Occipital lobe (tissue), 1 donor: ENCODE measurements at regions not wholly inside any gene's neighbourhood (a gene's known extent, or its start where the extent isn't known, plus 50 kb on each side); places are given as distances from the start of the nearest gene placed in this dataset.
"Not testable (repeated sequence)": the region's sequence is repeated elsewhere in the genome, so short reads cannot be mapped to it uniquely, and the experiment has no call there.

Experiments
- DNase-seq: peaks from one replicate; lab custom pipeline; 2025; lab: John Stamatoyannopoulos, UW

- DNase-seq: not testable (repeated sequence)
Measured at GRCh38 chr4:68720723-68721122, 50.3 kb upstream of the UGT2B15 start.

DNA sequence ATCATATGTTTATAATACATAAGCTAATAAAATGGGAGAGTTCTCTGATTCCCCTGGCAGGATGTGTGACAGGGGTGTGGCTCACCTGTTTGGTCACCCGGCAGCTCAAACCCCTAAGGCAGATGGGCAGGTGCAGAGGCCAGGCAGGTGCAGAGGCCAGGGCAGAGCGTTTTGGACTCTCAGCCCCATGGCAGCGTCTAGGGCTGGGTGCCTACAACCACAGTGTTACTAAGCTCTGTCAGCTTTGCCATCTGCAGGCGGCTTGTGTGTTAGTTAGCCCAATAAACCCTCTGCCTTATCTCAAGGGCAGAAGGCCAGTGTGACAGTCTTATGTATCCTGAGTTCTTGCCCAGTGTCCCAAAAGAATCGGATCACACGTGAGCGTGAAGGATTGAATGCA is 54.0 kb upstream of the UGT2B15 start:
- DNase-seq: no peak

GRCh38 chr4:68724922-68725321 is 54.5 kb upstream of the UGT2B15 start:
- peak; percentile 0 for DNase-seq

- DNase-seq: no peak
Measured at GRCh38 chr4:68732653-68733466, 62.4 kb upstream of the UGT2B15 start.

DNA sequence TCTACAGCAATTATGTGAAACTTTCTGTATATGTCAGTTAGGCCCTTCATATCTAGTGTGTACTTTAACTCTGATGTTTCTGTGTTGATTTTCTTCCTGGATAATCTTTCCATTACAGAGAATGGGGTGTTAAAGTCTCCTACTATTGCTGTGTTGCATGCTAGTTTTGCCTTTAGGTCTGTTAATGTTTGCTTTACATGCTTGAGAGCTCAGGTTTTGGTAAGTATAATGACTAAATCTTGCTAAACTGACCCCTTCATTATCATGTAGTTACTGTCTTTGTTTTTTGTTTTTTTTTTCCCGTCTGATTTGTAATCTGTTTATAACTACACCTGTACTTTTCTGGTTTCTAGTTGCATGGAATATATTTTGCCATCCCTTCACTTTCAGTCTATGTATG is 63.6 kb upstream of the UGT2B15 start:
- no peak for DNase-seq

- DNase-seq: no peak
Measured at GRCh38 chr4:68735106-68735505, 64.7 kb upstream of the UGT2B15 start.

DNA sequence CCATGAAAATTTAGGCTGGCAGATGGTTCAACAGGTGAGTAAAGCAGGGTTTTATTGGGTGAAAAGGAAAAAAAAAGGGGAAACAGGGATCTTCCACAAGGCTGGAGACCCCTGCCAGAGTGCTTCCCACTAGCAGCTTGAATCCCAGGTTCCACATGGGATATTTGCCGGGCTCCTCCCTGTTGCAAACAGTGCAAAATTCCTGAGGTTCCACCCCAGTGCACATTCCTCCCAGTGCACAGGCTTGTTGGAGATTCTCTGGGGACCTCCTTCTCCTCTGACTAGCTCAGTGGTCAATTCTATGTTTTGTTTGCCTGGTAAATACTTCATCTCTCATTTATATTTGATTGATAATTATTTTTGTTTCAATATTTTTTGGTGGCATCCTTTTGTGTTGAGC is 66.4 kb upstream of the UGT2B15 start:
- DNase-seq: no peak

DNA sequence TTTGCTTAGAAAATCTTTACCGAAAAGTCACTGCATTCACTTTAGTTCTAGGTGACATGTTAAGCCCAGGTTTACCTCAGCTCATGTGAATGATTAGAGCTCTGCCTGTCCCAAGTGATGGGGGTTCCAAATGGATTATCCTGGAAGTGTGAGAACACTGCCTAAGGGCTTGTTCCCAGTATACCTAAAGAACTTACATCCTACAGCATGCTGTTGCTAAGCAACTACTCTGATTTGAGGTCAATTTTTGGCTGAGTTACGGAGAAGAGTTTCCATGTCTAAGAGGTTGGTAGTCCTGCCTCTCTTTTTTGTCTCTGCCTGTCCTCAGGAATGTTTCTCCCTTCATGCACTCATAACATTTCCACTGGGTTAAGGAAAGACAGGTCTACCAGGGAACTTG is 67.6 kb upstream of the UGT2B15 start:
- no peak for DNase-seq

- no peak for DNase-seq
Measured at GRCh38 chr4:68744368-68744767, 71.4 kb upstream of the UGT2B10 start.

- no peak for DNase-seq
Measured at GRCh38 chr4:68748181-68748991, 67.4 kb upstream of the UGT2B10 start.

DNA sequence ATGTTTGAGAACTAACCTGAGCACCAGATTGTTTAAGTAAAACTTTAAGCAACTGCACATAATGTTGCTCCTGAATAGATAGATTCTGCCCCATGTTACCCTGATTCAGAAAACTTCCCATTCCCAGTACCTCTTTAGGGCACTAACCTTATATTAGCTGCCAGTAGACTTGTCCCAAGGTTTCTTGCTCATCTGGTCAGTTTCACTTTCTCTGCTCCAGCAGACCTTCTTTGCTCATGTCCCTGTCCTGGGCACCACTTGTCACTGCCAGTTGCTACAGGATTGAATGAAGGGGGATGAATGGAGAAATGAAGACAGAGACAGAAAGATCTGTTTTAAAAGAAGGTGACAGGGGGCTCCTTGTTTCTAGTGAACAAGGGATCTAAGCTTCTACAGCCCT is 65.2 kb upstream of the UGT2B10 start:
- no peak for DNase-seq

- no peak for DNase-seq
Measured at GRCh38 chr4:68751138-68751537, 64.7 kb upstream of the UGT2B10 start.

DNA sequence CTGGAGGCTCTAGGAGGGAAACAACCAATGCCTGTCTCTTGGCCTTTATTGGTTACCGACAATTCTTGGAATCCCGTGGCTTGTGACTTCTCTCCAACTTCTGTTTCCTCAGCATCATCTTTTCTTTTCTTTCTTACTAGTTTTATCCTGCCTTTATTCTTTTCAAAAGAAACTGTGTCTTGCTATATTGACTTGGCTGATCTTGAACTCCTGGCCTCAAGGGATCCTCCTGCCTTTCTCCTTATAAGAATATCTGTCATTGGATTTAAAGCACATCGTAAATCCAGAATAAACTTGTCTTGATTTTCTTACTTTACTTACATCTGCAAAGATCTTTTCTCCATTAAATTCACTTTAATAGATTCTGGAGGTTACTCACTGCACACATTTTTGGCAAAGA is 49.9 kb upstream of the UGT2B10 start:
- DNase-seq: no peak
